HS-27A (cell line): ENCODE measurements at regions not wholly inside any gene's neighbourhood (a gene's known extent, or its start where the extent isn't known, plus 50 kb on each side); places are given as distances from the start of the nearest gene placed in this dataset.
"Not testable (repeated sequence)": the region's sequence is repeated elsewhere in the genome, so short reads cannot be mapped to it uniquely, and the experiment has no call there.

Experiments
- DNase-seq: peaks from one replicate; pipeline ENCODE4 v3.0.0-alpha.2; 2012; ENCODE audit warnings: low read depth, missing footprints

- DNase-seq: no peak
Observed at GRCh38 chr12:89227774-89228173, 124.5 kb downstream of the DUSP6 start.

- DNase-seq: no peak
Observed at GRCh38 chr12:89225808-89226411, 126.4 kb downstream of the DUSP6 start.

GRCh38 chr12:89225401-89225800 lies 126.9 kb downstream of the DUSP6 start:
- no peak for DNase-seq

- not testable (repeated sequence) for DNase-seq
Observed at GRCh38 chr12:89222580-89222979, 129.7 kb downstream of the DUSP6 start.

- no peak for DNase-seq
Observed at GRCh38 chr12:89217472-89217871, 134.8 kb downstream of the DUSP6 start.

- no peak for DNase-seq
Observed at GRCh38 chr12:89216211-89216952, 135.9 kb downstream of the DUSP6 start.

GRCh38 chr12:89215196-89215595 lies 137.1 kb downstream of the DUSP6 start:
- no peak for DNase-seq

- DNase-seq: no peak
Observed at GRCh38 chr12:89213747-89214146, 138.6 kb downstream of the DUSP6 start.

- DNase-seq: no peak
Observed at GRCh38 chr12:89213139-89213538, 139.2 kb downstream of the DUSP6 start.

- DNase-seq: no peak
Observed at GRCh38 chr12:89212339-89212771, 139.9 kb downstream of the DUSP6 start.

- no peak for DNase-seq
Observed at GRCh38 chr12:89211456-89211855, 140.8 kb downstream of the DUSP6 start.

- no peak for DNase-seq
Observed at GRCh38 chr12:89210277-89210676, 142.0 kb downstream of the DUSP6 start.

- DNase-seq: no peak
Observed at GRCh38 chr12:89208661-89209096, 143.6 kb downstream of the DUSP6 start.

GRCh38 chr12:89206390-89206789 lies 145.9 kb downstream of the DUSP6 start:
- no peak for DNase-seq

GRCh38 chr12:89205517-89205916 lies 146.8 kb downstream of the DUSP6 start:
- no peak for DNase-seq

- DNase-seq: no peak
Observed at GRCh38 chr12:89203144-89203543, 149.2 kb downstream of the DUSP6 start.

GRCh38 chr12:89200217-89200616 lies 152.1 kb downstream of the DUSP6 start:
- no peak for DNase-seq

- DNase-seq: no peak
Observed at GRCh38 chr12:89195470-89195869, 156.8 kb downstream of the DUSP6 start.

GRCh38 chr12:89194683-89195082 lies 157.6 kb downstream of the DUSP6 start:
- no peak for DNase-seq

GRCh38 chr12:89192429-89192828 lies 159.9 kb downstream of the DUSP6 start:
- no peak for DNase-seq

- DNase-seq: not testable (repeated sequence)
Observed at GRCh38 chr12:89191597-89191996, 160.7 kb downstream of the DUSP6 start.

- no peak for DNase-seq
Observed at GRCh38 chr12:89189448-89189847, 162.9 kb downstream of the DUSP6 start.

- no peak for DNase-seq
Observed at GRCh38 chr12:89187507-89187906, 164.8 kb downstream of the DUSP6 start.

GRCh38 chr12:89185889-89186288 lies 166.4 kb downstream of the DUSP6 start:
- no peak for DNase-seq
